ENCODE measurements at regions not wholly inside any gene's neighbourhood (a gene's known extent, or its start where the extent isn't known, plus 50 kb on each side); places are given as distances from the start of the nearest gene placed in this dataset.

- Histone ChIP-seq H3K27me3 (ENCODE audit: insufficient read depth, low read length) (no peaks in the 10 kb centered on the region), H2BK15ac (ENCODE audit: low read depth, low read length) (no peak overlapping the region), H4K91ac (ENCODE audit: insufficient read length, low read depth, low read length) (no peak overlapping the region), H3K23me2 (ENCODE audit: insufficient read length, low read depth, low read length, poor library complexity, severe bottlenecking) (no peaks in the 10 kb centered on the region), H3T11ph (ENCODE audit: low read length) (no peak overlapping the region), H2BK5ac (ENCODE audit: insufficient read length, low read length) (no peak overlapping the region), H4K5ac (ENCODE audit: insufficient read length, low read depth, low read length) (no peak overlapping the region), H2AK5ac (ENCODE audit: insufficient read length, low read length) (no peak overlapping the region), H2BK12ac (ENCODE audit: insufficient read length, low read depth, low read length) (no peak overlapping the region), H3K18ac (ENCODE audit: insufficient read length, low read depth, low read length) (no peak overlapping the region), H3K9ac (ENCODE audit: extremely low read depth, insufficient read length, low read length) (no peak overlapping the region), H4K8ac (replicated peaks; ENCODE audit: insufficient read length, low read depth, low read length) (no peak overlapping the region), H3K4ac (ENCODE audit: low read depth, low read length) (no peak overlapping the region), H4K20me1 (ENCODE audit: control insufficient read depth, insufficient read depth, insufficient read length) (no peaks in the 10 kb centered on the region), H2BK120ac (ENCODE audit: low read depth, low read length, poor library complexity, severe bottlenecking) (no peak overlapping the region), H3K4me1 (ENCODE audit: insufficient read depth, low read length) (no peaks in the 10 kb centered on the region), H3K4me2 (ENCODE audit: insufficient read depth, insufficient read length, low read length) (no peak overlapping the region), H3K23ac (ENCODE audit: insufficient read length, low read depth, low read length) (no peak overlapping the region), H3K14ac (ENCODE audit: insufficient read depth, low read length) (no peak overlapping the region), H3K79me2 (ENCODE audit: insufficient read depth, low read length) (no peaks in the 10 kb centered on the region), H3K56ac (ENCODE audit: insufficient read length, low read depth, low read length) (no peak overlapping the region), H3K79me1 (ENCODE audit: insufficient read depth, low read depth, low read length, poor library complexity, severe bottlenecking) (no peaks in the 10 kb centered on the region), H3K9me3 (ENCODE audit: control insufficient read depth, low read depth, low read length) (no peaks in the 10 kb centered on the region), H2AFZ (ENCODE audit: low read length) (no peak overlapping the region), H3K27ac (ENCODE audit: insufficient read length, low read depth, low read length) (no peak overlapping the region), H2BK20ac (ENCODE audit: low read depth, low read length, poor library complexity, severe bottlenecking) (no peak overlapping the region)
- Mint-ChIP-seq H3K36me3 (ENCODE audit: insufficient read depth in 1 of 3, low read depth in 3 of 3) (peaks cover 40 to 70% (median 62%) of the 10 kb centered on the region in 3 experiments), H3K4me3 (no peak overlapping the region), H3K27me3 (ENCODE audit: low read depth) (no peaks in the 10 kb centered on the region), H3K4me1 (no peaks in the 10 kb centered on the region), H3K9me3 (peaks cover 8 to 9% of the 10 kb centered on the region in 2 experiments; a peak in 4 of 5 replicates), H3K27ac (no peak overlapping the region)
- no peak for DNase-seq
- no peak for TF ChIP-seq CTCF (conservative IDR thresholded peaks at IDR 0.05)
- WGBS (ENCODE audit: extremely low coverage, insufficient read length, low lambda C conversion rate): no CpG with 5 or more reads among the region's 6 CpGs
These were observed 149.3 kb downstream of the UTRN start for GRCh38 chr6:144434308-144434990.

Measured in H9 (cell line).